ENCODE measurements at regions not wholly inside any gene's neighbourhood (a gene's known extent, or its start where the extent isn't known, plus 50 kb on each side); places are given as distances from the start of the nearest gene placed in this dataset.

- no peak for DNase-seq (ENCODE audit: extremely low read depth in 1 of 4, low spot score in 3 of 4)
- in situ Hi-C loops (cut with MboI) = no loop called here
- H3K4me2 ChIP-seq (ENCODE audit: insufficient read depth, low read length) = no peak overlapping the region
- no peaks in the 10 kb centered on the region for H3K27me3 ChIP-seq (ENCODE audit: control insufficient read depth in 2 of 2, insufficient read depth in 2 of 2, low read length in 2 of 2)
- H3K9ac ChIP-seq (ENCODE audit: insufficient read depth in 1 of 2, low read depth in 2 of 2, low read length in 2 of 2) = no peak overlapping the region
- no peaks in the 10 kb centered on the region for H4K20me1 ChIP-seq (replicated peaks; ENCODE audit: control insufficient read depth, insufficient read depth, low read length)
- no peaks in the 10 kb centered on the region for H3K36me3 ChIP-seq (ENCODE audit: control insufficient read depth, insufficient read depth, low read length)
- ChIA-PET POLR2A (no interaction called here), CTCF (ENCODE audit: low intra/inter-chr PET ratio) (no interaction called here)
- no peaks in the 10 kb centered on the region for H3K79me2 ChIP-seq (ENCODE audit: control insufficient read depth, insufficient read depth, low read length)
- H3K4me3 ChIP-seq = no peak overlapping the region
- BruUV-seq (replicated peaks) = no TSS peak
- 0% methylated on average over 1 of the region's 1 CpG for WGBS (ENCODE audit: insufficient coverage, low coverage, missing lambda C conversion rate)
- H3K9me1 ChIP-seq (ENCODE audit: control insufficient read depth, insufficient read depth, low read length) = no peaks in the 10 kb centered on the region
- H3K27ac ChIP-seq (ENCODE audit: extremely low read depth, low read depth, low read length) = no peak overlapping the region
- no peak overlapping the region for H2AFZ ChIP-seq (ENCODE audit: low read depth, low read length)
- H3K9me3 ChIP-seq (replicated peaks; ENCODE audit: control insufficient read depth, insufficient read depth, low read depth, low read length) = peaks cover 3% of the 10 kb centered on the region
- no peaks in the 10 kb centered on the region for H3K4me1 ChIP-seq (replicated peaks in 1 of 2; ENCODE audit: control insufficient read depth in 2 of 2, insufficient read depth in 2 of 2, low read length in 2 of 2)
- intact Hi-C loops (cut with micrococcal nuclease) = no loop called here
- no peak for ATAC-seq
- FAIRE-seq = no peak
- TF ChIP-seq, protein P1, sequence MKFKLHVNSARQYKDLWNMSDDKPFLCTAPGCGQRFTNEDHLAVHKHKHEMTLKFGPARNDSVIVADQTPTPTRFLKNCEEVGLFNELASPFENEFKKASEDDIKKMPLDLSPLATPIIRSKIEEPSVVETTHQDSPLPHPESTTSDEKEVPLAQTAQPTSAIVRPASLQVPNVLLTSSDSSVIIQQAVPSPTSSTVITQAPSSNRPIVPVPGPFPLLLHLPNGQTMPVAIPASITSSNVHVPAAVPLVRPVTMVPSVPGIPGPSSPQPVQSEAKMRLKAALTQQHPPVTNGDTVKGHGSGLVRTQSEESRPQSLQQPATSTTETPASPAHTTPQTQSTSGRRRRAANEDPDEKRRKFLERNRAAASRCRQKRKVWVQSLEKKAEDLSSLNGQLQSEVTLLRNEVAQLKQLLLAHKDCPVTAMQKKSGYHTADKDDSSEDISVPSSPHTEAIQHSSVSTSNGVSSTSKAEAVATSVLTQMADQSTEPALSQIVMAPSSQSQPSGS (CRISPR knock-in tag; IDR thresholded peaks at IDR 0.05) = no peak
- TF ChIP-seq MAFF (IDR thresholded peaks at IDR 0.05; ENCODE audit: low read length) = no peak
- TF ChIP-seq MGA (IDR thresholded peaks at IDR 0.05) = no peak
- TF ChIP-seq, protein P2, sequence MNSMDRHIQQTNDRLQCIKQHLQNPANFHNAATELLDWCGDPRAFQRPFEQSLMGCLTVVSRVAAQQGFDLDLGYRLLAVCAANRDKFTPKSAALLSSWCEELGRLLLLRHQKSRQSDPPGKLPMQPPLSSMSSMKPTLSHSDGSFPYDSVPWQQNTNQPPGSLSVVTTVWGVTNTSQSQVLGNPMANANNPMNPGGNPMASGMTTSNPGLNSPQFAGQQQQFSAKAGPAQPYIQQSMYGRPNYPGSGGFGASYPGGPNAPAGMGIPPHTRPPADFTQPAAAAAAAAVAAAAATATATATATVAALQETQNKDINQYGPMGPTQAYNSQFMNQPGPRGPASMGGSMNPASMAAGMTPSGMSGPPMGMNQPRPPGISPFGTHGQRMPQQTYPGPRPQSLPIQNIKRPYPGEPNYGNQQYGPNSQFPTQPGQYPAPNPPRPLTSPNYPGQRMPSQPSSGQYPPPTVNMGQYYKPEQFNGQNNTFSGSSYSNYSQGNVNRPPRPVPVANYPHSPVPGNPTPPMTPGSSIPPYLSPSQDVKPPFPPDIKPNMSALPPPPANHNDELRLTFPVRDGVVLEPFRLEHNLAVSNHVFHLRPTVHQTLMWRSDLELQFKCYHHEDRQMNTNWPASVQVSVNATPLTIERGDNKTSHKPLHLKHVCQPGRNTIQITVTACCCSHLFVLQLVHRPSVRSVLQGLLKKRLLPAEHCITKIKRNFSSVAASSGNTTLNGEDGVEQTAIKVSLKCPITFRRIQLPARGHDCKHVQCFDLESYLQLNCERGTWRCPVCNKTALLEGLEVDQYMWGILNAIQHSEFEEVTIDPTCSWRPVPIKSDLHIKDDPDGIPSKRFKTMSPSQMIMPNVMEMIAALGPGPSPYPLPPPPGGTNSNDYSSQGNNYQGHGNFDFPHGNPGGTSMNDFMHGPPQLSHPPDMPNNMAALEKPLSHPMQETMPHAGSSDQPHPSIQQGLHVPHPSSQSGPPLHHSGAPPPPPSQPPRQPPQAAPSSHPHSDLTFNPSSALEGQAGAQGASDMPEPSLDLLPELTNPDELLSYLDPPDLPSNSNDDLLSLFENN (IDR thresholded peaks at IDR 0.05; ENCODE audit: low read depth in 2 of 2, low read length in 2 of 2) = no peak
- TF ChIP-seq FOXJ2 (tag; IDR thresholded peaks at IDR 0.05) = no peak
Observed at GRCh38 chr3:26078539-26078938, 288.6 kb downstream of the OXSM start.

Data from K562 (cell line).